Heart left ventricle (tissue), 16 donors: ENCODE measurements at regions not wholly inside any gene's neighbourhood (a gene's known extent, or its start where the extent isn't known, plus 50 kb on each side); places are given as distances from the start of the nearest gene placed in this dataset.
A peak's percentile ranks its signal among the peaks of the same experiment; 100 is the strongest.

ENCODE experiments used
- ATAC-seq, 4 donors: fragments of 200-7000 bp; cut with Tn5 transposase; one replicate each; pipeline ENCODE4 v1.9.1; 2020 to 2022; ENCODE audit warnings: moderate library complexity in 4 of 4, mild to moderate bottlenecking in 3 of 4, moderate number of reproducible peaks in 1 of 4
- DNase-seq, 5 donors: peaks; one replicate each; pipeline ENCODE4 v3.0.0-alpha.2; 2020
- H3K27ac ChIP-seq, 12 donors: fragments of 200-600 bp; sonication (generic) in 4 of 12; one replicate each; pipeline versions ENCODE4 v1.5.0 to v1.8.0; 2016 to 2022; ENCODE audit warnings: mild to moderate bottlenecking in 2 of 12
- H3K27me3 ChIP-seq, 9 donors: fragments of 200-600 bp; sonication (generic) in 2 of 9; one replicate each; pipeline versions ENCODE4 v1.5.1 to v1.8.0; 2016 to 2022; ENCODE audit warnings: mild to moderate bottlenecking in 3 of 9
- H3K36me3 ChIP-seq, 9 donors: fragments of 200-600 bp; sonication (generic) in 2 of 9; one replicate each; pipeline versions ENCODE4 v1.5.0 to v1.8.0; 2018 to 2022; ENCODE audit warnings: mild to moderate bottlenecking in 2 of 9
- H3K4me1 ChIP-seq, 12 donors: fragments of 200-600 bp; sonication (generic) in 4 of 12; one replicate each; pipeline versions ENCODE4 v1.5.0 to v1.8.0; 2016 to 2022; ENCODE audit warnings: mild to moderate bottlenecking in 3 of 12
- H3K4me3 ChIP-seq, 12 donors: fragments of 200-600 bp; sonication (generic) in 4 of 12; one replicate each; pipeline versions ENCODE4 v1.5.0 to v1.8.0; 2017 to 2022; ENCODE audit warnings: mild to moderate bottlenecking in 9 of 12, moderate library complexity in 4 of 12
- H3K9me3 ChIP-seq, 12 donors: fragments of 200-600 bp; sonication (generic) in 4 of 12; one replicate each; pipeline versions ENCODE4 v1.5.0 to v1.8.0; 2016 to 2022; ENCODE audit warnings: mild to moderate bottlenecking in 1 of 12
- CTCF ChIP-seq, 12 donors: fragments of 200-600 bp; sonication (generic) in 4 of 12; IDR thresholded peaks; one replicate each; pipeline versions ENCODE4 v1.5.0 to v1.8.0; 2018 to 2022; ENCODE audit warnings: antibody characterized with exemption in 12 of 12, mild to moderate bottlenecking in 5 of 12
- POLR2A ChIP-seq, 2 donors: fragments of 450-650 bp; IDR thresholded peaks; one replicate each; pipeline ENCODE4 v1.6.1; 2017; ENCODE audit warnings: antibody characterized with exemption in 2 of 2, mild to moderate bottlenecking in 2 of 2, moderate library complexity in 2 of 2
- WGBS, 4 donors: extraction: QIAGEN DNeasy Blood & Tissue Kit in 2 of 4; methylation state at CpG; one replicate each; pipeline versions ENCODE4 v1.1.5 to v1.1.7; 2013 to 2018; 5-methylcytosine and 5-hydroxymethylcytosine counted together
- intact Hi-C, 10 donors: fragments of 100-400 bp; cut with DNase I; formaldehyde crosslinking; loops; one replicate each; pipeline versions ENCODE4 v1.11.1 to v1.14.2; 2022
- donor health status: ischemic (EF 13 %, LVEDD 7.1; RV severe dilation, severe dysfunction).
- donor health status: healthy with polysubstance abuse.
- donor health status: DM: no; HTN: yes; CAD: no.
- donor health status: DM: no; HTN: no; CAD: no.
- donor health status: ischemic (EF 25% LVEDD 6.9; RV normal size, moderate dysfunction).
- donor health status: ischemic (EF 25% LVEDD 5.7; RV mildly dilated, moderate dysfunction).
- donor health status: healthy.
- donor health status: DM: yes; HTN: yes; CAD: no.
- donor health status: ischemic (EF 35%, LVEDD 5.7; RV mildly dilated, moderate dysfunction).
- donor health status: nonischemic (EF 11% LVEDD 7.7; RV severe dilation, severe dysfunction).
- donor health status: DM: yes; HTN: yes; CAD: no.
- donor health status: PGD.
- donor health status: ischemic (EF 29% LVEDD 5.4; RV normal size, mild dysfunction).
- donor health status: nonischemic (EF 23%, LVEDD 6.1; RV moderate dilation, normal function).

GRCh38 chr20:56851552-56851951 lies 222.4 kb downstream of the TFAP2C start:
- no peak for DNase-seq
- no peak for ATAC-seq
- TF ChIP-seq POLR2A (IDR thresholded peaks at IDR 0.05) (no peak), CTCF (IDR thresholded peaks at IDR 0.05) (no peak)
- Histone ChIP-seq H3K36me3 (no peaks in the 10 kb centered on the region), H3K4me1 (no peaks in the 10 kb centered on the region), H3K9me3 (peaks cover 0 to 6% (median 0%) of the 10 kb centered on the region in 12 donors), H3K27me3 (peaks cover 0 to 19% (median 0%) of the 10 kb centered on the region in 9 donors), H3K4me3 (no peak overlapping the region), H3K27ac (no peak overlapping the region)
- intact Hi-C loops, result no loop called here
- 89 to 99% (median 93%) methylated on average over 1 of the region's 1 CpG for WGBS, 4 donors

- 29 to 38% (median 35%) methylated on average over 7 of the region's 7 CpGs for WGBS, 4 donors
- no peak overlapping the region for H3K27ac ChIP-seq
These were observed 226.6 kb downstream of the TFAP2C start for GRCh38 chr20:56855708-56856107.

GRCh38 chr20:56857950-56858349 lies 228.8 kb downstream of the TFAP2C start:
- Histone ChIP-seq H3K27me3 (peaks cover 0 to 47% (median 7%) of the 10 kb centered on the region in 9 donors), H3K27ac (no peak overlapping the region), H3K36me3 (no peaks in the 10 kb centered on the region), H3K4me3 (no peak overlapping the region), H3K9me3 (no peaks in the 10 kb centered on the region), H3K4me1 (no peaks in the 10 kb centered on the region)
- WGBS, 4 donors, result 70 to 79% (median 73%) methylated on average over 8 of the region's 8 CpGs
- no peak for TF ChIP-seq POLR2A (IDR thresholded peaks at IDR 0.05)
- TF ChIP-seq CTCF (IDR thresholded peaks at IDR 0.05), result no peak
- no peak for ATAC-seq
- DNase-seq, result no peak
- intact Hi-C loops, result no loop called here

More at GRCh38 chr20:56855708-56856107, 226.6 kb downstream of the TFAP2C start:
- ATAC-seq, result no peak
- no peaks in the 10 kb centered on the region for H3K36me3 ChIP-seq
- no peak for DNase-seq
- H3K9me3 ChIP-seq, result peaks cover 0 to 6% (median 0%) of the 10 kb centered on the region in 12 donors
- intact Hi-C loops, result no loop called here
- peaks cover 0 to 38% (median 0%) of the 10 kb centered on the region in 9 donors for H3K27me3 ChIP-seq
- TF ChIP-seq CTCF (IDR thresholded peaks at IDR 0.05) (no peak), POLR2A (IDR thresholded peaks at IDR 0.05) (no peak)
- no peaks in the 10 kb centered on the region for H3K4me1 ChIP-seq
- H3K4me3 ChIP-seq, result no peak overlapping the region

GRCh38 chr20:56859039-56859800 lies 230.1 kb downstream of the TFAP2C start:
- H3K27me3 ChIP-seq, result peaks cover 0 to 53% (median 7%) of the 10 kb centered on the region in 9 donors
- intact Hi-C loops, result no loop called here
- ATAC-seq, result no peak
- no peak overlapping the region for H3K4me3 ChIP-seq
- TF ChIP-seq CTCF (IDR thresholded peaks at IDR 0.05) (no peak), POLR2A (IDR thresholded peaks at IDR 0.05) (no peak)
- 40 to 53% (median 47%) methylated on average over 12 to 13 of the region's 13 CpGs for WGBS, 4 donors
- H3K4me1 ChIP-seq, result no peaks in the 10 kb centered on the region
- no peak for DNase-seq
- no peaks in the 10 kb centered on the region for H3K9me3 ChIP-seq
- no peaks in the 10 kb centered on the region for H3K36me3 ChIP-seq
- peak overlapping the region in 1 of 12 donors; percentile 28 for H3K27ac ChIP-seq
